ENCODE measurements at regions not wholly inside any gene's neighbourhood (a gene's known extent, or its start where the extent isn't known, plus 50 kb on each side); places are given as distances from the start of the nearest gene placed in this dataset.

- intact Hi-C loops (cut with DNase I) = no loop called here
These were observed 80.8 kb upstream of the PCBD1 start for GRCh38 chr10:70969188-70969587.

GRCh38 chr10:70970830-70971229, 82.5 kb upstream of the PCBD1 start:
- Histone ChIP-seq H3K36me3 (replicated peaks in 1 of 2; ENCODE audit: insufficient read depth in 1 of 2, low read depth in 2 of 2) (no peaks in the 10 kb centered on the region), H3K4me3 (no peak overlapping the region), H3K9me3 (no peaks in the 10 kb centered on the region), H3K27ac (no peak overlapping the region), H3K4me1 (no peaks in the 10 kb centered on the region), H3K27me3 (no peaks in the 10 kb centered on the region)
- DNase-seq (no peak), ATAC-seq (no peak)
- TF ChIP-seq CTCF (IDR thresholded peaks at IDR 0.05) (no peak), POLR2A (IDR thresholded peaks at IDR 0.05) (no peak)
- WGBS, 2 donors = 57 to 76% methylated on average over 5 of the region's 5 CpGs
- intact Hi-C loops (cut with DNase I) = no loop called here

More at GRCh38 chr10:70969188-70969587, 80.8 kb upstream of the PCBD1 start:
- Histone ChIP-seq H3K4me3 (no peak overlapping the region), H3K27ac (no peak overlapping the region), H3K27me3 (no peaks in the 10 kb centered on the region), H3K36me3 (replicated peaks in 1 of 2; ENCODE audit: insufficient read depth in 1 of 2, low read depth in 2 of 2) (no peaks in the 10 kb centered on the region), H3K9me3 (no peaks in the 10 kb centered on the region), H3K4me1 (no peaks in the 10 kb centered on the region)
- TF ChIP-seq POLR2A (IDR thresholded peaks at IDR 0.05) (no peak), CTCF (IDR thresholded peaks at IDR 0.05) (no peak)
- WGBS, 2 donors = 53 to 67% methylated on average over 2 to 6 of the region's 6 CpGs
- no peak for DNase-seq
- no peak for ATAC-seq

- Histone ChIP-seq H3K27ac (no peak overlapping the region), H3K9me3 (no peaks in the 10 kb centered on the region), H3K4me3 (no peak overlapping the region), H3K4me1 (no peaks in the 10 kb centered on the region), H3K36me3 (replicated peaks in 1 of 2; ENCODE audit: insufficient read depth in 1 of 2, low read depth in 2 of 2) (no peaks in the 10 kb centered on the region), H3K27me3 (no peaks in the 10 kb centered on the region)
- DNase-seq (no peak), ATAC-seq (no peak)
- intact Hi-C loops (cut with DNase I) = no loop called here
- TF ChIP-seq POLR2A (IDR thresholded peaks at IDR 0.05) (no peak), CTCF (IDR thresholded peaks at IDR 0.05) (no peak)
These were observed 84.9 kb upstream of the PCBD1 start for GRCh38 chr10:70973275-70973674.

GRCh38 chr10:70974351-70974901, 86.1 kb upstream of the PCBD1 start:
- Histone ChIP-seq H3K27ac (no peak overlapping the region), H3K4me1 (no peaks in the 10 kb centered on the region), H3K9me3 (no peaks in the 10 kb centered on the region), H3K27me3 (no peaks in the 10 kb centered on the region), H3K4me3 (no peak overlapping the region), H3K36me3 (replicated peaks in 1 of 2; ENCODE audit: insufficient read depth in 1 of 2, low read depth in 2 of 2) (no peaks in the 10 kb centered on the region)
- no peak for DNase-seq
- WGBS, 2 donors = 29 to 41% methylated on average over 5 of the region's 5 CpGs
- no peak for ATAC-seq
- no peak for TF ChIP-seq POLR2A (IDR thresholded peaks at IDR 0.05)
- TF ChIP-seq CTCF (IDR thresholded peaks at IDR 0.05) = no peak
- intact Hi-C loops (cut with DNase I) = no loop called here

GRCh38 chr10:70974920-70975319, 86.6 kb upstream of the PCBD1 start:
- Histone ChIP-seq H3K4me1 (no peaks in the 10 kb centered on the region), H3K36me3 (replicated peaks in 1 of 2; ENCODE audit: insufficient read depth in 1 of 2, low read depth in 2 of 2) (no peaks in the 10 kb centered on the region), H3K4me3 (no peak overlapping the region), H3K9me3 (no peaks in the 10 kb centered on the region), H3K27me3 (no peaks in the 10 kb centered on the region), H3K27ac (no peak overlapping the region)
- no peak for ATAC-seq
- intact Hi-C loops (cut with DNase I) = no loop called here
- DNase-seq = no peak
- WGBS, 2 donors = 59 to 65% methylated on average over 7 of the region's 7 CpGs
- TF ChIP-seq POLR2A (IDR thresholded peaks at IDR 0.05) (no peak), CTCF (IDR thresholded peaks at IDR 0.05) (no peak)
